ENCODE measurements at regions not wholly inside any gene's neighbourhood (a gene's known extent, or its start where the extent isn't known, plus 50 kb on each side); places are given as distances from the start of the nearest gene placed in this dataset.

- no peak for DNase-seq
- Mint-ChIP-seq H3K4me1 (ENCODE audit: low read depth) (no peaks in the 10 kb centered on the region), H3K27ac (no peak overlapping the region), H3K9me3 (ENCODE audit: insufficient read depth) (peaks cover 16% of the 10 kb centered on the region), H3K27me3 (ENCODE audit: low read depth) (no peaks in the 10 kb centered on the region), H3K36me3 (ENCODE audit: low read depth) (no peaks in the 10 kb centered on the region), H3K4me3 (no peak overlapping the region)
- ChIA-PET CTCF (no interaction called here), POLR2A (no interaction called here)
- no peak for ATAC-seq
These were observed 105.4 kb upstream of the CNTN1 start for GRCh38 chr12:40586823-40587222.

GRCh38 chr12:40587421-40587820, 104.8 kb upstream of the CNTN1 start:
- ChIA-PET CTCF (no interaction called here), POLR2A (no interaction called here)
- no peak overlapping the region for H3K4me3 Mint-ChIP-seq
- no peaks in the 10 kb centered on the region for H3K27me3 Mint-ChIP-seq (ENCODE audit: low read depth)
- no peaks in the 10 kb centered on the region for H3K4me1 Mint-ChIP-seq (ENCODE audit: low read depth)
- DNase-seq (no peak), ATAC-seq (no peak)
- H3K27ac Mint-ChIP-seq = no peak overlapping the region
- H3K36me3 Mint-ChIP-seq (ENCODE audit: low read depth) = no peaks in the 10 kb centered on the region
- H3K9me3 Mint-ChIP-seq (ENCODE audit: insufficient read depth) = peaks cover 16% of the 10 kb centered on the region

- no peaks in the 10 kb centered on the region for H3K4me1 Mint-ChIP-seq (ENCODE audit: low read depth)
- DNase-seq = no peak
- no peak overlapping the region for H3K4me3 Mint-ChIP-seq
- peaks cover 12% of the 10 kb centered on the region for H3K9me3 Mint-ChIP-seq (ENCODE audit: insufficient read depth)
- no peaks in the 10 kb centered on the region for H3K27me3 Mint-ChIP-seq (ENCODE audit: low read depth)
- H3K36me3 Mint-ChIP-seq (ENCODE audit: low read depth) = no peaks in the 10 kb centered on the region
- no peak overlapping the region for H3K27ac Mint-ChIP-seq
- no peak for ATAC-seq
- ChIA-PET CTCF (no interaction called here), POLR2A (no interaction called here)
These were observed 104.3 kb upstream of the CNTN1 start for GRCh38 chr12:40587970-40588369.

DNA sequence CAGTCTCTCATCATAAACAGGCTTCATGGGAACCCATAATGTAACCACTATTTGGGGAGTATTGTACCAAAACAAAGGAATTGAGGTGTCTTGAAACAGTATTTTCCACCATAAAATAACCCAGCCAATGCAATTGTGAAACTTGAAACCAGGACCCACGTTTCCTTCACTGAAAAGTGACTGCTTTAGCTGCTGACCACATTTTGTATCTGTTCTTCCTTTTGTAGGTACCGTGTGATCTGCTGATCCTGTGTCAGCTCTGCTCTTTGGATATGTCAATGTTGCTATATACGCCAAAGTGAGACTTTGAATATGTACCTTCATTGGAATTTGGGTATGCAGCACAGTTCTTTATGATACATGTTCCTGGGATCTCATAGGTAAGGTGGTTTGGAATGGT, 95.1 kb upstream of the CNTN1 start:
- H3K27ac Mint-ChIP-seq = no peak overlapping the region
- H3K9me3 Mint-ChIP-seq (ENCODE audit: insufficient read depth) = no peaks in the 10 kb centered on the region
- ATAC-seq = no peak

GRCh38 chr12:40598073-40598472, 94.2 kb upstream of the CNTN1 start:
- no peak for DNase-seq
- Mint-ChIP-seq H3K27me3 (ENCODE audit: low read depth) (no peaks in the 10 kb centered on the region), H3K27ac (no peak overlapping the region), H3K4me3 (no peak overlapping the region), H3K36me3 (ENCODE audit: low read depth) (no peaks in the 10 kb centered on the region), H3K9me3 (ENCODE audit: insufficient read depth) (no peaks in the 10 kb centered on the region), H3K4me1 (ENCODE audit: low read depth) (no peaks in the 10 kb centered on the region)
- CTCF ChIA-PET = no interaction called here
- POLR2A ChIA-PET = no interaction called here
- no peak for ATAC-seq

More for the DNA sequence above, 95.1 kb upstream of the CNTN1 start:
- ChIA-PET CTCF (no interaction called here), POLR2A (no interaction called here)
- H3K4me1 Mint-ChIP-seq (ENCODE audit: low read depth) = no peaks in the 10 kb centered on the region
- DNase-seq = no peak
- H3K27me3 Mint-ChIP-seq (ENCODE audit: low read depth) = no peaks in the 10 kb centered on the region
- no peak overlapping the region for H3K4me3 Mint-ChIP-seq
- no peaks in the 10 kb centered on the region for H3K36me3 Mint-ChIP-seq (ENCODE audit: low read depth)

DNA sequence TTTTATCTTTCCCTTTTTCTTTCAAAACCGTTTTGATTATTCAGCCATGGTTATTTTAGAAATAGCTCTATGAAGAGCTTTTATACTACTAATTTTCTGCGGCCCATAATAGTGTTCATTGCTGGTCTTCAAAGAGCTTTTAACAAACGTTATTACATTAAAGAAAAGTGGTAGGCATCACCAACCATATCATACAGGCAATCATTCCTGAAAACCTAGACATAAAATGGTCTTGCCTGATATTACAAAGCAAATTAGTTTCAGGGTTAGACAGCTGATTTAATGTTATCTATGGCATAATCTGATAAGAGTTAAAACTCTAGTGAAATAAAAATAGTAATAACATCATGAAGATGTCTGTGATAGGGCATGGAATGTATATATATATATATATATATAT, 89.7 kb upstream of the CNTN1 start:
- ChIA-PET POLR2A (no interaction called here), CTCF (no interaction called here)
- Mint-ChIP-seq H3K27ac (no peak overlapping the region), H3K4me3 (no peak overlapping the region), H3K27me3 (ENCODE audit: low read depth) (no peaks in the 10 kb centered on the region), H3K36me3 (ENCODE audit: low read depth) (no peaks in the 10 kb centered on the region), H3K9me3 (ENCODE audit: insufficient read depth) (no peaks in the 10 kb centered on the region), H3K4me1 (ENCODE audit: low read depth) (no peaks in the 10 kb centered on the region)
- no peak for ATAC-seq
- DNase-seq = no peak

GRCh38 chr12:40614923-40615322, 77.3 kb upstream of the CNTN1 start:
- DNase-seq (no peak), ATAC-seq (no peak)
- no peak overlapping the region for H3K4me3 Mint-ChIP-seq
- ChIA-PET POLR2A (no interaction called here), CTCF (no interaction called here)
- H3K27me3 Mint-ChIP-seq (ENCODE audit: low read depth) = no peaks in the 10 kb centered on the region
- no peak overlapping the region for H3K27ac Mint-ChIP-seq
- no peaks in the 10 kb centered on the region for H3K4me1 Mint-ChIP-seq (ENCODE audit: low read depth)
- no peaks in the 10 kb centered on the region for H3K9me3 Mint-ChIP-seq (ENCODE audit: insufficient read depth)
- no peaks in the 10 kb centered on the region for H3K36me3 Mint-ChIP-seq (ENCODE audit: low read depth)

DNA sequence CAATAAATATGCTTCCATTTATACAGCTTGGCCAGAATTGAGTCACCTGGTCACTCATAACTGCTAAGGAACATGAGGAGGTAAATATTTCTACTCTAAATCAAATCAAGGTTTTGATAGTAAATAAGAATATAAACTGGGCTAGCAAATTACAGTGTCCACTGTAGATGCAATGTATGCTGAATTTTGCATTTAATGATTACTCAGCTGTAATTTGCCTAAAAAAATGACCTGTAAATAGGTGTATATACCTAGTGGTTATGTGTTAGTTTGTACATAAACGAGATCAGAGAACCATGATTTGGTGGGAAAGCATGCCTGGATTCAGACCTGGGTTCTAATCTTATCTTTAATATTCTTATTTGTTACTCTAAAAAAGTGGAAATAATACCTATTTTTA, 76.6 kb upstream of the CNTN1 start:
- H3K36me3 Mint-ChIP-seq (ENCODE audit: low read depth) = no peaks in the 10 kb centered on the region
- ChIA-PET CTCF (no interaction called here), POLR2A (no interaction called here)
- ATAC-seq (no peak), DNase-seq (no peak)
- no peaks in the 10 kb centered on the region for H3K27me3 Mint-ChIP-seq (ENCODE audit: low read depth)
- no peaks in the 10 kb centered on the region for H3K4me1 Mint-ChIP-seq (ENCODE audit: low read depth)
- H3K27ac Mint-ChIP-seq = no peak overlapping the region
- H3K4me3 Mint-ChIP-seq = no peak overlapping the region
- H3K9me3 Mint-ChIP-seq (ENCODE audit: insufficient read depth) = no peaks in the 10 kb centered on the region

- DNase-seq (no peak), ATAC-seq (no peak)
- Mint-ChIP-seq H3K27me3 (ENCODE audit: low read depth) (no peaks in the 10 kb centered on the region), H3K36me3 (ENCODE audit: low read depth) (no peaks in the 10 kb centered on the region), H3K4me1 (ENCODE audit: low read depth) (no peaks in the 10 kb centered on the region), H3K27ac (no peak overlapping the region), H3K9me3 (ENCODE audit: insufficient read depth) (no peaks in the 10 kb centered on the region), H3K4me3 (no peak overlapping the region)
- ChIA-PET POLR2A (no interaction called here), CTCF (no interaction called here)
These were observed 75.8 kb upstream of the CNTN1 start for GRCh38 chr12:40616383-40616915.

- CTCF ChIA-PET = no interaction called here
- ATAC-seq = no peak
- Mint-ChIP-seq H3K27me3 (ENCODE audit: low read depth) (no peaks in the 10 kb centered on the region), H3K4me1 (ENCODE audit: low read depth) (no peaks in the 10 kb centered on the region), H3K27ac (no peak overlapping the region), H3K36me3 (ENCODE audit: low read depth) (no peaks in the 10 kb centered on the region), H3K4me3 (no peak overlapping the region), H3K9me3 (ENCODE audit: insufficient read depth) (no peaks in the 10 kb centered on the region)
- no peak for DNase-seq
- POLR2A ChIA-PET = no interaction called here
These were observed 73.6 kb upstream of the CNTN1 start for GRCh38 chr12:40618636-40619035.

GRCh38 chr12:40620564-40621019, 71.6 kb upstream of the CNTN1 start:
- CTCF ChIA-PET = no interaction called here

DNA sequence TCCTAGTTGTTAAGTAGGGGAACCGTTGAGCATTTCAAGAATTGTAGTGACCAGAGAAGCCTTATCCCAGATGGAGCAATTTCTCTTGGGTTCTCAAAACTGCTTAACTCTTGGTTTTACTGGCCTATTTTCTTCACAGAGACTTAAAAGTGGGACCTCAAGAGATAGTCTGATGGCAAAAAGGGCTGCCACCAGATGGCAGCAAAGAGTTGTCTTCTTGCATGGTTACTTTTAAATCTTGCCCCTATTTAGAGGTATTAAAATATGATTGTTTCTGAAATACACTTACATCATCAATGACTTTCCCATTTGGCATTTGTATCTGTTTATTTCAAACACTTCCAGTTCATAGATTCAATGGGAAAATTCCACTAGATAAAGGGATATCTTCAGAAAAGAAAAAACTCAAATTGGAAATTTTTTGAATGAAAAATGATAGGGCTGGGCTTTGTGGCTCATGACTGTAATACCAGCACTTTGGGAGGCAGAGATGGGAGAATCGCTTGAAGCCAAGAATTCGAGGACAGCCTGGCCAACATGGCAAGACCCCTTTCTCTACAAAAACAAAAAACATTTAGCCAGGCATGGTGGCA, 69.9 kb upstream of the CNTN1 start:
- CTCF ChIA-PET = no interaction called here
- Mint-ChIP-seq H3K27me3 (ENCODE audit: low read depth) (no peaks in the 10 kb centered on the region), H3K4me3 (no peak overlapping the region), H3K27ac (no peak overlapping the region), H3K4me1 (ENCODE audit: low read depth) (no peaks in the 10 kb centered on the region), H3K36me3 (ENCODE audit: low read depth) (no peaks in the 10 kb centered on the region), H3K9me3 (ENCODE audit: insufficient read depth) (no peaks in the 10 kb centered on the region)
- no peak for ATAC-seq
- POLR2A ChIA-PET = no interaction called here
- peak; percentile 36 for DNase-seq

More at GRCh38 chr12:40620564-40621019, 71.6 kb upstream of the CNTN1 start:
- ATAC-seq (no peak), DNase-seq (no peak)
- Mint-ChIP-seq H3K9me3 (ENCODE audit: insufficient read depth) (no peaks in the 10 kb centered on the region), H3K36me3 (ENCODE audit: low read depth) (no peaks in the 10 kb centered on the region), H3K4me3 (no peak overlapping the region), H3K27ac (no peak overlapping the region), H3K4me1 (ENCODE audit: low read depth) (no peaks in the 10 kb centered on the region), H3K27me3 (ENCODE audit: low read depth) (no peaks in the 10 kb centered on the region)
- POLR2A ChIA-PET = no interaction called here

- no peaks in the 10 kb centered on the region for H3K36me3 Mint-ChIP-seq (ENCODE audit: low read depth)
- DNase-seq (no peak), ATAC-seq (no peak)
- no peaks in the 10 kb centered on the region for H3K9me3 Mint-ChIP-seq (ENCODE audit: insufficient read depth)
- ChIA-PET CTCF (no interaction called here), POLR2A (no interaction called here)
- no peak overlapping the region for H3K27ac Mint-ChIP-seq
- no peaks in the 10 kb centered on the region for H3K4me1 Mint-ChIP-seq (ENCODE audit: low read depth)
- no peak overlapping the region for H3K4me3 Mint-ChIP-seq
- no peaks in the 10 kb centered on the region for H3K27me3 Mint-ChIP-seq (ENCODE audit: low read depth)
These were observed 60.1 kb upstream of the CNTN1 start for GRCh38 chr12:40632171-40632570.

Measured in activated CD8-positive, alpha-beta T cell treated with anti-CD3 and anti-CD28 coated beads, Interleukin-2, amount 10 ng/mL, durations not matched to agents 7 days and 5 days (primary cell).